HG02981 (cell line): ENCODE measurements at regions not wholly inside any gene's neighbourhood (a gene's known extent, or its start where the extent isn't known, plus 50 kb on each side); places are given as distances from the start of the nearest gene placed in this dataset.
"Not testable (repeated sequence)": the region's sequence is repeated elsewhere in the genome, so short reads cannot be mapped to it uniquely, and the experiment has no call there.

Experiments used
- ATAC-seq: cut with Tn5 transposase; IDR thresholded peaks from one replicate; pipeline ENCODE4 v1.9.1; 2021; ENCODE audit warnings: mild to moderate bottlenecking, moderate library complexity; ENCODE audit not compliant: unreplicated experiment

- ATAC-seq = no peak
Observed at GRCh38 chr18:67805261-67805660, 288.7 kb upstream of the DSEL start.

DNA sequence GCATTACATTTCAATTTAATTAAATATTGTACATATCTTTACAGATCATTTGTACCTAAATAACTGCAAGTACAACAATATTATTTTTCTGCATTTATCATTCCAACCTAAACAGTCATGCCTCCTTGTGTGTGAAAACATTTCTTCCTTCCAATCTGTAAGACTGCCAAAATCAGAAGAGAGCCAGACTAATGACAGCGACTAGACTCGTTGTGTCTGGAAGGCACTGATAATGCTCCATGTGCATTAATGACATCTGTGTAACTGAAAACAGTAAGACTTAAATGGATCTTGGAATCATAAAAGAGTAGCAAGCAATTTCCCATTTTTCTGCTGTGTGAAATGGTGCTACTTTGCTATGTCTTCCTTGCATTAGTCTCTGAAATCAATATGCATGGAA lies 278.0 kb upstream of the DSEL start:
- ATAC-seq = no peak

DNA sequence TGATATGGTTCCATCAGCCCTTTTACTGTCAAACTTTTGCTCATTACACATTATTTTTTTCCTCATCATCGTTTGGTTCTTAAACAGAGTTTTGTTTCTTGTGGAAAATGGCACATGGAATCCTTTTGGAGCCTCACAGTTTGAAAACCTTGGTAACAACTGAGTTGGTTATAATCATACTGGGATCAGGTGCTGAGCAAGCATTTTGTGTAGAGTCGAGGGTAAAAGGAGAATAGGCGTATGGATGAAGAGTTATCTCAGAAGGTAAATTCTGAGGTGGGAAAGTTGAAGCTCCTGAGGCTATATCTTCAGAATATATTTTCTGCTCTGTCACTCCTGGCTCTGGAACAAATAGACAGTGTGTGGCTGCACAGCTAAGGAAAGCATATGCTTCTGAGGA lies 274.0 kb upstream of the DSEL start:
- ATAC-seq = no peak

DNA sequence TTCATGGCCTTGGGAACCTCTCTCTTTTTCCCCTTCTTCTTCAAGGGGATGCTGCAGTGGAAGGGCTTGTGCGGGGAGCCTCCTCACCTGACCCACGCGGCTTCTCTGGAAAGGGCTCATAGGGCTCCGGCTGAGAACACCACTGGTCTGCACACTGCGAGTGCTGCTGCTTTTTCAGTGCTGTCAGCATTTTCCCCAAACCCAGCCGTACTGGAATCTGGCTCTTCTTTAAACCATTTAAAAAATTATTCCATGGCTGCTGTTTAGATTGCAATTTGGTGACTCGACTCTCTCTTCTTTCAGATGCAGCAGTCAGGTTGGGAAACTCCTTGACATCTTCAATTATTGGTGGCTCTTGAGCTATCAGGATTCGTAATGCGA lies 272.6 kb upstream of the DSEL start:
- no peak for ATAC-seq

DNA sequence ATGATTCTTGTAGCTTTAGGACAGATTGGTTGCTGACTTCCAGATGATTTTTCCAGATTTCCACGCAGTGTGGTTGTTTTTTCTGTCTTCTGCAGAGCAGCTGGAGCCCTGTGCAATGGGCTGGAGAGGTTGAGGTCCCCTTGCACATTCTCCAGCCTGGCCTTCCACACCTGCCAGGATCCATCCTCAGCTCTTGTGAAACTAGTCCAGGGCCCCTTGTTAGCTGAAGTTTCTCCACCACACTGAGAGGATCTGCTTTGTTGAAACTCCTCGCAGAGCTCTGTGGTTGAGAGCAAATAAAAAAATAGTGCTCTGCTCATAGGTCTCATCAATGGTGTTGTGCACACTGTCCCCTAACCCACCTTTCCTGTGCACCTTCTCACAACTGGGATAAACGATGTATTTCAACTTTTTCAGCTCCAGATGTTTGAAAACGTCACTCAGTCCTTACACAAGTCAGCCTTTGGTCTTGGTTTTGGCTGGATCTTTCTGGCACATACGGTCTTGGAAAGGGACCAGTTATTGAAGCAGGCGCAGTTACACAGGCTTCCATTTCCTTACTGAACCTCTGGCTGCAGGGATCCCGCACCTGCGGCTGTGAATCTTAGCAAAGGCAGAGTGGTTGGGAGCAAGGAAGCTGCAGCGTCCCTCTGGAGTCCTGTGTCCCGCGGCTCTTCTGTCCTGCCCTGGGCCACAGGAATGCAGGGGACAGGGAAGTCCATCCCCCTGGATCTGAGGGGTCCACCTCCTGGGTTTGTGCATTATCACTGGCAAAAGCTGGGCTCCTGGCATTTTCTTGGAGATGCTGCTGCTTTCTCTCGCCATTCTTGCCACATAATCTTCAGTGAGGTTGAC lies 272.0 kb upstream of the DSEL start:
- ATAC-seq = no peak

GRCh38 chr18:67783196-67783946 lies 266.9 kb upstream of the DSEL start:
- no peak for ATAC-seq

- ATAC-seq = no peak
Observed at GRCh38 chr18:67778016-67778415, 261.5 kb upstream of the DSEL start.

- no peak for ATAC-seq
Observed at GRCh38 chr18:67776929-67777328, 260.4 kb upstream of the DSEL start.

DNA sequence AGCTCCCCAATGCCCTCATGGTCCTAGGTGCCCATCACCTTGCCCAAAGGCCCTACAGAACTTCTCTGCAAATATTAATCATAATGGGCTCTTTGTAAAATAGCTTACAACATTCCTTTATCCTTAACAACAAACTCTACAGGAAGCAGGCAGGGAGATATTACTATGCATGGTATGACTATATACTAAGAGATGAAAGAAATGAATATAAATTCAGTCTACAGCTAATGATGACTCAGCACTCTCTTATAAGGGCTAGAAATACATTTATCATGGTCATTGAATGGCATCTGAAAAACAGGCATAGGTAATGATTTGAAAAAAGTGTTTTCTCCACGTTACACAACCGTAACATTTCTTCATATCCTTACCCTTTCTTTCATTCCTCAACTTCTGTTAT lies 254.8 kb upstream of the DSEL start:
- no peak for ATAC-seq

- no peak for ATAC-seq
Observed at GRCh38 chr18:67770520-67770919, 254.0 kb upstream of the DSEL start.

- ATAC-seq = peak; percentile 64
Observed at GRCh38 chr18:67766930-67767329, 250.4 kb upstream of the DSEL start.

- not testable (repeated sequence) for ATAC-seq
Observed at GRCh38 chr18:67752211-67752610, 235.7 kb upstream of the DSEL start.

- ATAC-seq = no peak
Observed at GRCh38 chr18:67742954-67743353, 226.4 kb upstream of the DSEL start.

DNA sequence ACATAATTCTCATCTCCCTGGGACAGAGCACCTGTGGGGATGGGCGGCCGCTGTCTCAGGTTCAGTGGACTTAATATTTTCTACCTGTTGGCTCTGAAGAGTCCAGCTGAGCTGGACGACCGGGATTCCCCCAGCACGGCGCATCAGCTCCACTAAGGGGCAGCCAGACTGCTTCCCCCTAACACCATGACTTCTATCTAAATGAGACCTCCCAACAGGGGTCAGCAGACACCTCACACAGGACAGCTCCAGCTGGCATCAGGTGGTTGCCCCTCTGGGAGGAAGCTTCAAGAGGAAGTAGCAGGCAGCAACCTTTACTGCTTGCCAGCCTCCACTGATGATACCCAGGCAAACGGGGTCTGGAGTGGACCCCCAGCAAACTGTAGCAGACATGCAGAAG lies 226.0 kb upstream of the DSEL start:
- no peak for ATAC-seq

GRCh38 chr18:67735506-67735905 lies 219.0 kb upstream of the DSEL start:
- ATAC-seq = no peak

GRCh38 chr18:67733088-67733487 lies 216.6 kb upstream of the DSEL start:
- no peak for ATAC-seq

GRCh38 chr18:67731851-67732250 lies 215.3 kb upstream of the DSEL start:
- ATAC-seq = no peak

GRCh38 chr18:67730886-67731285 lies 214.4 kb upstream of the DSEL start:
- ATAC-seq = no peak

DNA sequence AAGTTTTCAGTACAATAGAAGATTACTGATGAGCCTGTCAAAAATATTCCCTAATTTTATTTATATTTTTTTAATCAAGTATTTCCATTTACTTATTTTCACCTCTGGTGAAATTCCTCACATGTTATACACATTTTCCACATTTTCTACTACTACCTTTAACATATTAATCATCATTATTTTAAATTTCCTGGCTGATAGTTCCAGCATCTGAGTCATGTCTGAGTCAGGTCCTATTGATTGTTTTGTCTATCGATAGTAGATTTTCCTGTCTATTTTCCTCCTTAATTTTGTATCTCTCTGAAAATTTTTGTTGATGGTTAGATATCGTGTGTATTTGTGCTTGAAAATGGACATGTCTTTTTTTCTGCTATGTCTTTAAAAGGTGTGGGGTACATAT lies 211.8 kb upstream of the DSEL start:
- ATAC-seq = no peak

DNA sequence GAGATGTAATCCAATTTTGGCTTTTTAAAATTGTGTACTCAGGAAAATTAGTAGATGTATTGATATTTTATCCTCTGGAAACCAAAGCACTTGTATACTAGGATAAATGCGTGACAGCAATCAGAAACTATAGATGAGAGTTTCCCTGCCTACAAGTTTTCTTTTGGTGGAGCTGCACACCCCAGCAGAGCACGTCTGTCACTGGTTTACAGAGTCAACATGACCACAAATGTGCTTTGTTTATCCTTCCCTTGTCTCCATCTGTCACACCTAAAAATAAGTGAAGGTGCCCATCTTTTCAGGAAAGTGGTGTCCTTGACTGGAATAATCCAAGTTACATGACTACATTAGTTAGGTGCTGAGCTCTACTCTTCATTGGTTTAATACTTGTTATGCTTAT lies 210.4 kb upstream of the DSEL start:
- ATAC-seq = no peak

DNA sequence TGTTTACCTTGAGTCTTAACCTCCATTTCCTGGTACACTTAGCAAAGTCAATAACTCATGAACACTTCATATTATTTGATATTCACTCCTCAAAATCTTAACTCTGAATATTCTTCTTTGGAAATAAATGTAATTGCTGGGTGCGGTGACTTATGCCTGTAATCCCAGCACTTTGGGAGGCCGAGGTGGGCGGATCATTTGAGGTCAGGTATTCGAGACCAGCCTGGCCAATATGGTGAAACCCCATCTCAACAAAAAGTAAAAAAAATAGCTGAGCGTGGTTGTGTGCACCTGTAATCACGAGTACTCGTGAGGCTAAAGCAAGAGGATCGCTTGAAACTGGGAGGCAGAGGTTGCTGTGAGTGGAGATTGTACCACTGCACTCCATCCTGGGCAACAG lies 201.3 kb upstream of the DSEL start:
- ATAC-seq = no peak

GRCh38 chr18:67715567-67715966 lies 199.0 kb upstream of the DSEL start:
- no peak for ATAC-seq
